GM21528 (cell line): ENCODE measurements at regions not wholly inside any gene's neighbourhood (a gene's known extent, or its start where the extent isn't known, plus 50 kb on each side); places are given as distances from the start of the nearest gene placed in this dataset.

ENCODE experiments used
- ATAC-seq: cut with Tn5 transposase; IDR thresholded peaks from one replicate; pipeline ENCODE4 v1.9.1; 2021; ENCODE audit warnings: mild to moderate bottlenecking, moderate library complexity; ENCODE audit not compliant: unreplicated experiment, low FRiP score

DNA sequence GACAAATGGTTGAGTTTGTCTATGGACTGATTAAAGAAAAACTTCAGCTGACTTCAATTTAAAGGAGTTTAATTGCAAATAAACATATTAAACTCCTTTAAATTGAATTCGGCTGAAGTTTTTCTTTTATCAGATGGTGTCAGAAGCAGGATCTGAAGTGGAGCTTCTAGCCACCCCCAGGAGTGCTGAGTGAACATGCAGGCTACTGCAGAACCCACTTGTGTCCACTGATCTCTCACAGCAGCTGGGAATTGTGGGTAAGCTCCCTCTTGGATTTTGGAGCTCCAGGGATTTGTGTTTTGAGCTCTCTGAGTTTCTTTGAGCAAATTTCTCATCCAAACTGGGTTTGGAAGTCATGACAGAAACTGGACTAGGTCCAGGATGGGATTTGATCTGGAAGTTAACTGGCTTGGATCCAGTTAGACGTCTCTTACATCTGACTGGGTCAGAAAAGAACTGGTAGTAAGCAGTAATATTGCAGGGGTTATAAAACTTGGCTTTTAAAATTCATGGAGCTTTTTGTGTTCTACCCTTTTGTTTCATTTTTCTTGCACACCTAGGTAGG lies 95.8 kb upstream of the UST start:
- no peak for ATAC-seq

DNA sequence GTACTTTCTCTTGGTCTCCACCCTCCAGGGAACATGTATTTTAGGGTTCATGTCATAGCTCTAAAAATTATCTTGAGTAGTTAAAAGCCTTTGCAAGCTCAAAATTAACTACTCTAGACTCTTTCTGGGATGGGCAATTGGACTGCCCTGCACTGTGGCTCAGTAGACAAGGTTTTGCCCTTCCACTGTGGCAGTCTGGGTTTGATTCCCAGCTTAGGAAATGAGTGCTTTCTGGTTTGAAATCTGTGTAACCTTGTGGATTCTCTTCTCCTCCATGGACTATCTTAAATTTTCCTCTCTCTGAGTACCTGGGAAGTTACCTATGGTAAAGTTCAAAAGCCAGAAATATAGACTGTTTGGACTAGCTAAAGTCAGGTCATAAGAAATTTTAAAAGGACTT lies 94.6 kb upstream of the UST start:
- no peak for ATAC-seq

- no peak for ATAC-seq
Observed at GRCh38 chr6:148653138-148653776, 93.6 kb upstream of the UST start.

DNA sequence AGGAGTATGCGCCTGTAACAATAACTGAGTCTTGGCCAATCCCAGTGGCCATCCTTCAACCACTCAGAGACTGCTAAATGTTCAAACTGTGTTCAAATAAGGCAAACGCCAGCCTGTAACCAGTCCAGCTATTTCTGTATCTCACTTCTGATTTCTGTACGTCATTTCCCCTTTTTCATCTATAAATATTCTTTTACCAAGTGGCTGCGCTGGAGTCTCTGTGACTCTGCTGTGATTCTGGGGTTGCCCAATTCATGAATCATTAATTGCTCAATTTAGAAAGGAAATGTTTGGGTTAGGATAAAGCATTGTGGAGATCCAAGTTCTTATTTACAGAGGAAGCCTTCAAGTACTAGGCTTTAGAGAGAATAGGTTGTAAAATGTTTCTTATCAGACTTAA lies 89.8 kb upstream of the UST start:
- no peak for ATAC-seq

- no peak for ATAC-seq
Observed at GRCh38 chr6:148658681-148659430, 88.0 kb upstream of the UST start.

DNA sequence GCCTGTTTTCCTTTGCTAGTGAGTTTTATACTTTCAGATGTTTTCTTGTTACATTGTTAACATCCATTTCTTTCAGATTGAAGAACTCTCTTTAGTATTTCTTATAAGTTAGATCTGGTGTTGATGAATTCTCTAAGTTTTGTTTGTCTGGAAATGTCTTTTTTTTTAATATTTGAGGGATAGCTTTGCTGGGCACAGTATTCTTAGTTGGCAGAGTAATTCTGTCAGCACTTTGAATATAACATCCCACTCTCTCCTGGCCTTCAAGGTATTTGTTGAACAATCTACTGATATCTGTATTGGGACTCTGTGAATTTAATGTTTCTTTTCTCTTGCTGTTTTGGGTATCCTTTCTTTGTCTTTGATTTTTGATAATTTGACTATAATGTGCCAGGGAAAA lies 79.4 kb upstream of the UST start:
- no peak for ATAC-seq

GRCh38 chr6:148671085-148671484 lies 75.7 kb upstream of the UST start:
- ATAC-seq: no peak

DNA sequence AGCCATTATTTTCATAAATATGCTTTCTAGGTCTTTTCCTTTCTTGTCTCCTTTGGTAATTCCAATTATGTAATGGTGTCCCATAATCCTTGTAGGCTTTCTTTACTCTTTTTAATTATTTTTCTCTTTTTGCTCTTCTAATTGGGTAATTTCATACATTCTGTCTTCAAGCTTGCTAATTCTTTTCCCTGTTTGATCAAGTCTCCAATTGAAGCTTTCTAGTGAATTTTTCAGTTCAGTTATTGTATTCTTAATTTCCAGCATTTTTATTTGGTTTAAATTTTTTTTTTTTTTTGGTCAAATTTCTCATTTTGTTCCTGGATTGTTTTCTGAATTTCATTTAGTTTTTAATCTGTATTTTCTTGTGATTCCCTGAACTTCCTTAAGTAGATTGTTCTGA lies 74.9 kb upstream of the UST start:
- ATAC-seq: no peak

GRCh38 chr6:148674306-148674705 lies 72.5 kb upstream of the UST start:
- ATAC-seq: no peak

GRCh38 chr6:148677594-148678476 lies 69.0 kb upstream of the UST start:
- peak; percentile 91 for ATAC-seq

DNA sequence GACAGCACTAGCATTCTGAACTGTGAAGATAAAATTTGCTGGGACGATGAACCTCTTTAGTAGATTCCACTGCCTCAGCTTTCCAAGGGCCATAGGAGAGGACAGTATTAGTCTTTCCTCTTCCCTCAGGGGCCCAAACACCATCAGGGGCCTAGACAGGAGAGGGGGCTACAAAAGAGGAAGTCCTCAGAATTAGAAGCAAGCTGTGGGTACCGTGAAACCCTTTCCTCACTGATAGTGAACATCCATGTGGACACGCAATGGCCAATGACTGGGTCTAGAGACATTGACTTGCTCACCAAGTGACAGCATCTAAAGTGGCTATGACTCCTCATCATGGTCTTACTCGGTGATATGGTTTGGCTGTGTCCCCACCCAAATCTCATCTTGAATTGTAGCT lies 68.1 kb upstream of the UST start:
- ATAC-seq: no peak

GRCh38 chr6:148681666-148682065 lies 65.2 kb upstream of the UST start:
- ATAC-seq: no peak

DNA sequence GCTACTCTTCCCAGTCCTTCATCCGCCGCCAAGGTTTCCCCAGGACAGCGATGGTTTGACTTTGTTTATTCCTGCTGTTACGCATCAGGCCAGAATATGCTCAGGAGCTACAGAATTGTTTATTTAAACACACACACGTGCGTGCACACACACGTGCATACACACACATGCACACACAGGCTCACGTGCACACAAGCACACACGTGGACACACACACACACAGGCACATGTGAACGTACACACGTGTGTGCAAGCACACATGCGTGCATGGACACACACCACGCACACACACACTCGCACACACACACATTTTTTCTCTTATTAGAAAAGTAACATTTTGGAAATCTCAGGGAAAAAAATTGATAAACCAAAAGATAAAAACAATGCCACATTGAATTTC lies 64.6 kb upstream of the UST start:
- ATAC-seq: no peak

GRCh38 chr6:148682990-148683389 lies 63.8 kb upstream of the UST start:
- ATAC-seq: no peak

DNA sequence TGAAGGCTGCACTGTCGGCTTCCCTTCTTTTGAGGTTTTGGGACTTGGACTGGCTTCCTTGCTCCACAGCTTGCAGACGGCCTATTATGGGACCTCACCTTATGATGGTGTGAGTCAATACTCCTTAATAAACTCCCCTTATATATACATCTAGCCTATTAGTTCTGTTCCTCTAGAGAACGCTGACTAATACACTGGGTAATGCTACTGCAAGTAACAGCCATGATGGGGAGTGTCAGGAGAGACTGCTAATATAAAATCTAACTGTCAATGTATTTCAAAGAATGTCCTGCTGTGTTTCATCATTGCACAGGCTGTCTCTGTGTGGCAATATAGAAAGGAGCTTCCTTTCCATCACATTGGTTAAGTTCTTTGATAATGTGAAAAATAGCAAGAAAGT lies 57.7 kb upstream of the UST start:
- ATAC-seq: no peak

- peak; percentile 63 for ATAC-seq
Observed at GRCh38 chr6:148693882-148694484, 52.8 kb upstream of the UST start.
